ENCODE measurements at regions not wholly inside any gene's neighbourhood (a gene's known extent, or its start where the extent isn't known, plus 50 kb on each side); places are given as distances from the start of the nearest gene placed in this dataset.

GRCh38 chr2:150627526-150627925 is 140.1 kb upstream of the RND3 start:
- H3K27ac ChIP-seq: no peak overlapping the region
- H3K4me1 ChIP-seq: no peaks in the 10 kb centered on the region
- H3K27me3 ChIP-seq: no peaks in the 10 kb centered on the region
- H3K9me3 ChIP-seq: no peaks in the 10 kb centered on the region
- no peak for DNase-seq
- H3K4me3 ChIP-seq: no peak overlapping the region
- intact Hi-C loops (cut with DNase I): no loop called here
- TF ChIP-seq, protein P1, sequence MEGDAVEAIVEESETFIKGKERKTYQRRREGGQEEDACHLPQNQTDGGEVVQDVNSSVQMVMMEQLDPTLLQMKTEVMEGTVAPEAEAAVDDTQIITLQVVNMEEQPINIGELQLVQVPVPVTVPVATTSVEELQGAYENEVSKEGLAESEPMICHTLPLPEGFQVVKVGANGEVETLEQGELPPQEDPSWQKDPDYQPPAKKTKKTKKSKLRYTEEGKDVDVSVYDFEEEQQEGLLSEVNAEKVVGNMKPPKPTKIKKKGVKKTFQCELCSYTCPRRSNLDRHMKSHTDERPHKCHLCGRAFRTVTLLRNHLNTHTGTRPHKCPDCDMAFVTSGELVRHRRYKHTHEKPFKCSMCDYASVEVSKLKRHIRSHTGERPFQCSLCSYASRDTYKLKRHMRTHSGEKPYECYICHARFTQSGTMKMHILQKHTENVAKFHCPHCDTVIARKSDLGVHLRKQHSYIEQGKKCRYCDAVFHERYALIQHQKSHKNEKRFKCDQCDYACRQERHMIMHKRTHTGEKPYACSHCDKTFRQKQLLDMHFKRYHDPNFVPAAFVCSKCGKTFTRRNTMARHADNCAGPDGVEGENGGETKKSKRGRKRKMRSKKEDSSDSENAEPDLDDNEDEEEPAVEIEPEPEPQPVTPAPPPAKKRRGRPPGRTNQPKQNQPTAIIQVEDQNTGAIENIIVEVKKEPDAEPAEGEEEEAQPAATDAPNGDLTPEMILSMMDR (IDR thresholded peaks at IDR 0.05): no peak
- no peak for TF ChIP-seq POLR2A (IDR thresholded peaks at IDR 0.05)
- H3K36me3 ChIP-seq: no peaks in the 10 kb centered on the region

GRCh38 chr2:150626934-150627411 is 139.5 kb upstream of the RND3 start:
- WGBS, 2 donors: 33 to 75% methylated on average over 1 of the region's 1 CpG
- Histone ChIP-seq H3K9me3 (no peaks in the 10 kb centered on the region), H3K27me3 (no peaks in the 10 kb centered on the region), H3K36me3 (no peaks in the 10 kb centered on the region), H3K4me1 (peaks cover 0 to 4% (median 0%) of the 10 kb centered on the region in 3 donors), H3K27ac (no peak overlapping the region), H3K4me3 (no peak overlapping the region)
- DNase-seq: no peak
- intact Hi-C loops (cut with DNase I): no loop called here
- TF ChIP-seq POLR2A (IDR thresholded peaks at IDR 0.05): no peak
- TF ChIP-seq, protein P1 (IDR thresholded peaks at IDR 0.05): no peak

- DNase-seq: no peak
- Histone ChIP-seq H3K36me3 (no peaks in the 10 kb centered on the region), H3K9me3 (no peaks in the 10 kb centered on the region), H3K27me3 (no peaks in the 10 kb centered on the region), H3K4me3 (no peak overlapping the region), H3K4me1 (peaks cover 0 to 6% (median 3%) of the 10 kb centered on the region in 3 donors), H3K27ac (no peak overlapping the region)
- TF ChIP-seq, protein P1 (IDR thresholded peaks at IDR 0.05): no peak
- TF ChIP-seq POLR2A (IDR thresholded peaks at IDR 0.05): no peak
- intact Hi-C loops (cut with DNase I): no loop called here
- WGBS, 2 donors: 88 to 92% methylated on average over 2 of the region's 2 CpGs
Measured at GRCh38 chr2:150625741-150626140, 138.3 kb upstream of the RND3 start.

DNA sequence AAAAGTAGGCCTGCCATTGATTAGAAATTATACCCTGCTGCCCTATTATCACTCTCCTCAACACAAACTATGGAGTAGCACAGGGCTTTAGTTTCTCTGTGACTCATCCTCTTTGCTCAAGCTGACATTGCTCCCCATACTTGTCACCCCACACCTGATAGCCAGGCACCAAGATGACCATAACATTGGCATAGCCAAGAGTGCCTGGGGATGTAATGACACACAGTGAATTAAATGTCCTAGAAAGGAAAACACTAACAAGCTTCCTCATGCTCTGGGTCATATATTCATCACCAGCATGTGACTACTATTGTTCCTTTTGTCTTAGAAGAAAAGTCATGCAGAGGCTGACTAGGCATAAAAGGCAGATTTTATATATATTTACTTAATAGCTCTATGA is 137.8 kb upstream of the RND3 start:
- Histone ChIP-seq H3K36me3 (no peaks in the 10 kb centered on the region), H3K27ac (no peak overlapping the region), H3K9me3 (no peaks in the 10 kb centered on the region), H3K4me3 (no peak overlapping the region), H3K4me1 (peaks cover 0 to 7% (median 4%) of the 10 kb centered on the region in 3 donors), H3K27me3 (no peaks in the 10 kb centered on the region)
- DNase-seq: no peak
- no peak for TF ChIP-seq POLR2A (IDR thresholded peaks at IDR 0.05)
- TF ChIP-seq, protein P1 (IDR thresholded peaks at IDR 0.05): no peak
- intact Hi-C loops (cut with DNase I): no loop called here

DNA sequence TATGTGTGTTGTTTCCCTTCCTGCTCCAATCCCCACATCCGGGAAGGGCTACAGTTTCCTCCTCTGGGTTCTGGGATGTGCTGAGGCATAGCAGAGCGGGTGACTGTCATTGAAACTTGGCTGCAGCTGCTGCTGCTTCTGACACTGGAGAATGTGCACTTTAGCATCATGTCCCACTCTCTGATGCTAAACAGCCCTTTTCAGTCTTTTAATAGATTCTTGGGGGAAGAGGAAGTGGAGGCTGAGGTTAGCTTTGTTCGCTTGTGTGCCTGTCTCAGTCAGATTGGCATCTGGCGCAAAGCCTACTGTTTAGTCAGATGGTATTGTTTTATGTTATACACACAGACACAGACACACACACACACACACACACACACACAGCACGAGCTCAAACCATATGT is 136.5 kb upstream of the RND3 start:
- intact Hi-C loops (cut with DNase I): no loop called here
- Histone ChIP-seq H3K27me3 (no peaks in the 10 kb centered on the region), H3K9me3 (no peaks in the 10 kb centered on the region), H3K4me3 (no peak overlapping the region), H3K27ac (no peak overlapping the region), H3K4me1 (peaks cover 0 to 16% (median 4%) of the 10 kb centered on the region in 3 donors), H3K36me3 (no peaks in the 10 kb centered on the region)
- TF ChIP-seq, protein P1 (IDR thresholded peaks at IDR 0.05): no peak
- no peak for TF ChIP-seq POLR2A (IDR thresholded peaks at IDR 0.05)
- no peak for DNase-seq
- 39 to 54% methylated on average over 5 of the region's 5 CpGs for WGBS, 2 donors

All from esophagus squamous epithelium (tissue), 5 donors.